HEK293 (cell line): ENCODE measurements at regions not wholly inside any gene's neighbourhood (a gene's known extent, or its start where the extent isn't known, plus 50 kb on each side); places are given as distances from the start of the nearest gene placed in this dataset.

Experiments
- CTCF ChIA-PET: fragments of 350-600 bp; formaldehyde crosslinking; extraction: SDS; loops from one replicate; lab custom pipeline; 2021; ENCODE audit warnings: antibody characterized with exemption; lab: Yijun Ruan, JAX
- POLR2A ChIA-PET: fragments of 300-600 bp; formaldehyde crosslinking; extraction: SDS; loops from one replicate; lab custom pipeline; 2020; ENCODE audit warnings: antibody characterized with exemption, inconsistent platforms; lab: Yijun Ruan, JAX
- H3K27ac ChIP-seq: fragments of 200-500 bp; sonication (Bioruptor generic); 2 replicates; pipeline ENCODE4 v1.5.1; 2014; ENCODE audit warnings: low read depth, low read length, control low read depth, inconsistent platforms; ENCODE audit errors: extremely low read depth
- H3K36me3 ChIP-seq, 2 experiments: fragments of 200-500 bp in 1 of 2; sonication (Bioruptor generic) in 1 of 2; 1 replicate in 1 of 2; 2 replicates in 1 of 2; pipeline ENCODE4 v1.5.1; 2014 to 2017; ENCODE audit warnings: inconsistent platforms in 2 of 2, low read length in 2 of 2; ENCODE audit not compliant: control insufficient read depth in 2 of 2, insufficient read depth in 1 of 2
- H3K4me1 ChIP-seq: fragments of 200-500 bp; sonication (Bioruptor generic); 2 replicates; pipeline ENCODE4 v1.5.1; 2014; ENCODE audit warnings: mild to moderate bottlenecking, low read length, inconsistent platforms; ENCODE audit not compliant: control insufficient read depth, insufficient read depth
- H3K4me3 ChIP-seq: 2 replicates; pipeline ENCODE4 v1.5.1; 2011; ENCODE audit warnings: low read depth, mild to moderate bottlenecking, control low read depth, low read length, moderate library complexity
- H3K9me3 ChIP-seq: fragments of 200-500 bp; sonication (Bioruptor generic); 2 replicates; pipeline ENCODE4 v1.5.1; 2014; ENCODE audit warnings: low read depth, low read length, inconsistent platforms; ENCODE audit not compliant: control insufficient read depth, insufficient read depth
- EGR2 ChIP-seq: fragments of 450-650 bp; formaldehyde crosslinking; IDR thresholded peaks from 2 replicates; pipeline ENCODE4 v1.5.1; 2016; ENCODE audit warnings: low read depth, missing biosample characterization, missing genetic modification characterization
- PRDM1 ChIP-seq: fragments of 450-650 bp; formaldehyde crosslinking; IDR thresholded peaks from 2 replicates; pipeline ENCODE4; 2016; ENCODE audit warnings: missing biosample characterization, missing genetic modification characterization
- ZNF544 ChIP-seq: fragments of 450-650 bp; formaldehyde crosslinking; IDR thresholded peaks from 2 replicates; pipeline ENCODE4 v1.5.0; 2017; ENCODE audit warnings: missing biosample characterization, missing genetic modification characterization
- ZNF660 ChIP-seq: fragments of 450-650 bp; IDR thresholded peaks from 2 replicates; pipeline ENCODE4 v1.5.1; 2018; ENCODE audit warnings: missing biosample characterization, mild to moderate bottlenecking, missing genetic modification characterization
- ZNF830 ChIP-seq: fragments of 450-650 bp; IDR thresholded peaks from 2 replicates; pipeline ENCODE4 v1.5.0; 2018; ENCODE audit warnings: missing biosample characterization, missing genetic modification characterization, low read depth, mild to moderate bottlenecking, moderate library complexity

- no peak for TF ChIP-seq ZNF660 (tag by site-specific recombination)
- Histone ChIP-seq H3K36me3 (no peaks in the 10 kb centered on the region), H3K27ac (no peak overlapping the region), H3K4me1 (peaks cover 2% of the 10 kb centered on the region; the same call in 1 of the 2 replicates), H3K9me3 (no peaks in the 10 kb centered on the region), H3K4me3 (no peak overlapping the region)
- ChIA-PET POLR2A (no interaction called here), CTCF (interaction anchor here (0.6 to 4.3 kb wide), 17 partner anchors 8 to 437 kb away, joined by 3 to 97 read pairs (median 3); partner anchors contain the start of gene GCLC)
These were observed 52.0 kb upstream of the KLHL31 start for GRCh38 chr6:53717566-53717965.

GRCh38 chr6:53715434-53715833, 49.9 kb upstream of the KLHL31 start:
- H3K27ac ChIP-seq = no peak overlapping the region
- no peak overlapping the region for H3K4me3 ChIP-seq
- H3K36me3 ChIP-seq = no peaks in the 10 kb centered on the region
- ChIA-PET POLR2A (no interaction called here), CTCF (interaction anchor here (0.6 to 4.7 kb wide), 9 partner anchors 9 to 566 kb away, joined by 3 to 47 read pairs (median 6); no protein-coding TSS in a partner anchor)
- TF ChIP-seq PRDM1 (no peak), ZNF544 (tag by site-specific recombination) (no peak), EGR2 (tag by site-specific recombination) (no peak), ZNF830 (no peak)
- H3K9me3 ChIP-seq = no peaks in the 10 kb centered on the region
- H3K4me1 ChIP-seq = peaks cover 2% of the 10 kb centered on the region; the same call in 1 of the 2 replicates
